MG63 (cell line): ENCODE measurements at regions not wholly inside any gene's neighbourhood (a gene's known extent, or its start where the extent isn't known, plus 50 kb on each side); places are given as distances from the start of the nearest gene placed in this dataset.

Experiments
- DNase-seq: peaks from one replicate; pipeline ENCODE4 v3.0.0-alpha.2; 2020
- H3K27me3 ChIP-seq: fragments of 250-450 bp; sonication (Bioruptor Pico); 2 replicates; pipeline ENCODE4 v1.5.1; 2020; ENCODE audit warnings: mild to moderate bottlenecking, moderate library complexity
- H3K36me3 ChIP-seq: fragments of 250-450 bp; sonication (Bioruptor Pico); 2 replicates; pipeline ENCODE4 v1.5.1; 2020; ENCODE audit warnings: mild to moderate bottlenecking, moderate library complexity
- H3K4me3 ChIP-seq: fragments of 250-450 bp; sonication (Bioruptor Pico); 2 replicates; pipeline ENCODE4 v1.5.1; 2020; ENCODE audit warnings: mild to moderate bottlenecking, moderate library complexity
- H3K9me3 ChIP-seq: fragments of 250-450 bp; sonication (Bioruptor Pico); 2 replicates; pipeline ENCODE4 v1.5.1; 2020; ENCODE audit warnings: mild to moderate bottlenecking, moderate library complexity

DNA sequence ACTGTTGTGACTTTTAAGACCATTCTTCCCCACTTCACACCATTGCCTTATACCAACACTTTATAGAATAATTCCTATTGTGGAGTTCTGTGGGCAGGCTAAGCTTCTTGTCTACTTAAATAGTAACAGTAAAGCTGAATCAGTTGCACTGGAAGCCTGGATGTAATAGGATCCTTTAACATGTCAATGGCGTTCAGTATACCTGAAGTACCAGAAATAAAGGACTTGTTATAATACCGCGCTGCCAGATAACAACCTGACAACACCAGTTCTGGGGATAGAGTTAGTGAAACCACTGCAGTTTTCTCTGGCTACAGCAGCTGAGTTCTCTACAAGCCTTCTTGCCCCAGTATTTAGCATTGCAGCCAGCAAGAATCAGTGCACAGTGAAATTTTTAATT lies 52.0 kb upstream of the TNFRSF19 start:
- no peak for DNase-seq
- Histone ChIP-seq H3K27me3 (no peaks in the 10 kb centered on the region), H3K36me3 (no peaks in the 10 kb centered on the region), H3K4me3 (no peak overlapping the region), H3K9me3 (no peaks in the 10 kb centered on the region)
